ENCODE measurements at regions not wholly inside any gene's neighbourhood (a gene's known extent, or its start where the extent isn't known, plus 50 kb on each side); places are given as distances from the start of the nearest gene placed in this dataset.
"Not testable (repeated sequence)": the region's sequence is repeated elsewhere in the genome, so short reads cannot be mapped to it uniquely, and the experiment has no call there.

- Histone ChIP-seq H3K27ac (peak overlapping the region; percentile 5), H3K4me1 (peaks cover 30% of the 10 kb centered on the region), H3K9me3 (no peaks in the 10 kb centered on the region), H3K36me3 (no peaks in the 10 kb centered on the region), H3K4me3 (no peak overlapping the region), H3K27me3 (no peaks in the 10 kb centered on the region)
- no peak for DNase-seq (ENCODE audit: extremely low spot score in 2 of 2)
- intact Hi-C loops (cut with DNase I), result loop anchor here (10.0 kb wide), 2 partner anchors 95 to 155 kb away; partner anchors contain the start of gene GLUL
- TF ChIP-seq POLR2AphosphoS5 (IDR thresholded peaks at IDR 0.05; ENCODE audit: insufficient read depth in 1 of 2, low read depth in 1 of 2) (no peak), CTCF (IDR thresholded peaks at IDR 0.05) (no peak), POLR2A (IDR thresholded peaks at IDR 0.05) (no peak)
Observed at GRCh38 chr1:182299728-182300616, 91.6 kb downstream of the GLUL start.

DNA sequence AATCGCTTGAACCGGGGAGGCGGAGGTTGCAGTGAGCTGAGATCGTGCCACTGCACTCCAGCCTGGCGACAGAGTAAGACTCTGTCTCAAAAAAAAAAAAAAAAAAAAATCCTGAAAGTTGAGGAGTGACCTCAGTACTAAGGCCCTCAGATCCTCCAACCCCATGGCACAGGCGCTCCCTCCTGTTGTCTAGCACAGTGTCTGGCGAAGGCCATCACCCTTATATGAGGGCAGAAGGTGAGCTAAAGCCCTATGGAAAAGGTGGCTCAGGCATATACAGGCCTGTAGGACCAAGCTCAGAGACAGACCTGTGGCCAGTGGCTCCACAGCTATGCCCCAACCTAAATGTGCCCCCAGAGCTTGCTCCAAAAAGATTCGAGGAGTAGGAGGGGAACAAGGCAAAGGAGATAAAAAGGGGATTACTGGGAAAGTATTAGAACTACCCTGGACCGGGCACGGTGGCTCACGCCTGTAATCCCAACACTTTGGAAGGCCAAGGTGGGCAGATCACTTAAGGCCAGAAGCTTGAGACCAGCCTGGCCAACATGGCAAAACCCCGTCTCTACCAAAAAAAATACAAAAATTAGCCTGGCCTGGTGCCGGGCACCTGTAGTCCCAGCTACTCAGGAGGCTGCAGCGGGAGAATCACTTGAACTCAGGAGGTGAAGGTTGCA lies 92.4 kb downstream of the GLUL start:
- not testable (repeated sequence) for H3K27me3 ChIP-seq; DNase-seq (ENCODE audit: extremely low spot score in 2 of 2); H3K4me3 ChIP-seq; H3K9me3 ChIP-seq; H3K36me3 ChIP-seq
- peak overlapping the region; percentile 5 for H3K27ac ChIP-seq
- intact Hi-C loops (cut with DNase I), result loop anchor here (10.0 kb wide), 1 partner anchor 96 kb away; the partner anchor contains the start of gene GLUL
- H3K4me1 ChIP-seq, result peaks cover 27% of the 10 kb centered on the region

GRCh38 chr1:182297335-182297734 lies 94.3 kb downstream of the GLUL start:
- DNase-seq (ENCODE audit: extremely low spot score in 2 of 2), result no peak
- no peaks in the 10 kb centered on the region for H3K27me3 ChIP-seq
- H3K9me3 ChIP-seq, result no peaks in the 10 kb centered on the region
- H3K4me1 ChIP-seq, result peaks cover 14% of the 10 kb centered on the region
- intact Hi-C loops (cut with DNase I), result loop anchor here (10.0 kb wide), 1 partner anchor 97 kb away; the partner anchor contains the start of gene GLUL
- H3K4me3 ChIP-seq, result no peak overlapping the region
- H3K27ac ChIP-seq, result no peak overlapping the region
- TF ChIP-seq POLR2A (IDR thresholded peaks at IDR 0.05), result no peak
- TF ChIP-seq POLR2AphosphoS5 (IDR thresholded peaks at IDR 0.05; ENCODE audit: insufficient read depth in 1 of 2, low read depth in 1 of 2), result no peak
- no peak for TF ChIP-seq CTCF (IDR thresholded peaks at IDR 0.05)
- H3K36me3 ChIP-seq, result no peaks in the 10 kb centered on the region

DNA sequence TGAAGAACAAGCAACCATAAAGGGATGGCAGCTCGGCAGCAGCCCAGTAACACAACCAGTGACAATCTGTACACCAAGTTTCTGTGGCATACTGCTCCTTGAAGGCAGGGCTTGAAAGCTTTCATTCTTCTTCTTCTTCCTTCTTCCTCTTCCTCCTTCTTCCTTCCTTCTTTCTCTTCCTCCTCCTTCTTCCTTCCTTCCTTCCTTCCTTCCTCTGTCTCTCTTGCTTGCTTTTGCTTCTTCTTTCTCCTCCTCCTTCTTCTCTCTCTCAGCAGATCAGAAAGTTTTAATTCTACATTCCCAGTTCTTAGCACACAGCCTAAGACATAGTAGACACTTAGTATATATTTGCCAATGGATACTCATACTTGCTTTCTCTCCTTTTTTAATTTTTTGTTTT lies 95.9 kb downstream of the GLUL start:
- no peak for DNase-seq (ENCODE audit: extremely low spot score in 2 of 2)
- Histone ChIP-seq H3K9me3 (no peaks in the 10 kb centered on the region), H3K4me1 (peaks cover 22% of the 10 kb centered on the region), H3K36me3 (no peaks in the 10 kb centered on the region), H3K27me3 (no peaks in the 10 kb centered on the region), H3K4me3 (no peak overlapping the region), H3K27ac (no peak overlapping the region)
- TF ChIP-seq CTCF (IDR thresholded peaks at IDR 0.05), result no peak
- TF ChIP-seq POLR2AphosphoS5 (IDR thresholded peaks at IDR 0.05; ENCODE audit: insufficient read depth in 1 of 2, low read depth in 1 of 2), result no peak
- no peak for TF ChIP-seq POLR2A (IDR thresholded peaks at IDR 0.05)
- intact Hi-C loops (cut with DNase I), result loop anchor here (10.0 kb wide), 1 partner anchor 99 kb away; the partner anchor contains the start of gene GLUL

DNA sequence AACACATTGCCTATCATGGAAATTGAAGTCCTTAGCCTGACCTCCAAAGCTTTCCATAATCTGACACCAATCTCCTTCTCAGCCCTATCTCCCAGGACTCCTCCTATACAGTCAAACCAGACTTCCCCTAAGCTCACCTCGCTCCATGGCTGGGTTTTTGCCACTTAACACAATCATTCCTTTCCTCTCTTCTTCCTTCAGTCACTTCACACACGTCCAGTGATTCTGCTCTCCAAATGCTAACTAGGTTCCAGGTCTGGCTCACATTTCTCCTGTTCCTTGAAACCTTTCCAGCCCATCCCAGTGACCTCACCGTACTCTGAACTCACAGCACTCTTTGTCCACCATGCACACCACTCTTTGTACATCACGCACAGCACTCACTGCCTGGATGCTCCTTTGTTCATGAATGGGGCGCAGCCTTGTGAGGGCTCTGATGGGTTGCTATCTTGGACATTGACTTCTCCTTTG lies 98.4 kb downstream of the GLUL start:
- intact Hi-C loops (cut with DNase I), result loop anchor here (5.0 to 10.0 kb wide), 2 partner anchors 86 to 102 kb away; partner anchors contain the start of gene GLUL

More for the DNA sequence above, 98.4 kb downstream of the GLUL start:
- Histone ChIP-seq H3K4me3 (no peak overlapping the region), H3K9me3 (no peaks in the 10 kb centered on the region), H3K27ac (no peak overlapping the region), H3K4me1 (peaks cover 28% of the 10 kb centered on the region), H3K27me3 (no peaks in the 10 kb centered on the region), H3K36me3 (no peaks in the 10 kb centered on the region)
- DNase-seq (ENCODE audit: extremely low spot score in 2 of 2), result no peak
- no peak for TF ChIP-seq POLR2AphosphoS5 (IDR thresholded peaks at IDR 0.05; ENCODE audit: insufficient read depth in 1 of 2, low read depth in 1 of 2)
- no peak for TF ChIP-seq CTCF (IDR thresholded peaks at IDR 0.05)
- no peak for TF ChIP-seq POLR2A (IDR thresholded peaks at IDR 0.05)

All from vagina (tissue), 2 donors.